Inflammatory macrophage treated with lipopolysaccharide for 4 hours (primary cell): ENCODE measurements at regions not wholly inside any gene's neighbourhood (a gene's known extent, or its start where the extent isn't known, plus 50 kb on each side); places are given as distances from the start of the nearest gene placed in this dataset.

Source experiments
- DNase-seq: peaks from one replicate; pipeline ENCODE4 v3.0.0-alpha.2; 2020

DNA sequence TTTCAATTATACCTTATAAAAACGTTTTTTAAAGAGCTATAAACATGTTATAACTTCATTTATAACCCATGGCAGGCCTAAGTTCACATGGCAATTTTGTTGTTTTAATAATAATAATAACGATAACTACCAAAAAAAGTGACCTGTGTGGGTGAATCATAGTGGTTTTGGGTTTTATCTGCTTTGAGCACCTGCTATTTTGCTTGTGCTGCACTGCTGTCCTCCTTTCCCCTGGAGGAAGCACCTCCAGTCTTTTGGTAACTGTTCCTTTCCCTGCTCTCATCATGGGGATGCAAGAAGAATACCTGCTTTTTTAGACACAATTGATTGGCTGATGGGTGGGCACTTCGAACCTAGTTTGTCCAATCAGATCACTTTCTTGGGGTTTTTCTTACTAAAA lies 388.0 kb upstream of the TBL1XR1 start:
- no peak for DNase-seq

DNA sequence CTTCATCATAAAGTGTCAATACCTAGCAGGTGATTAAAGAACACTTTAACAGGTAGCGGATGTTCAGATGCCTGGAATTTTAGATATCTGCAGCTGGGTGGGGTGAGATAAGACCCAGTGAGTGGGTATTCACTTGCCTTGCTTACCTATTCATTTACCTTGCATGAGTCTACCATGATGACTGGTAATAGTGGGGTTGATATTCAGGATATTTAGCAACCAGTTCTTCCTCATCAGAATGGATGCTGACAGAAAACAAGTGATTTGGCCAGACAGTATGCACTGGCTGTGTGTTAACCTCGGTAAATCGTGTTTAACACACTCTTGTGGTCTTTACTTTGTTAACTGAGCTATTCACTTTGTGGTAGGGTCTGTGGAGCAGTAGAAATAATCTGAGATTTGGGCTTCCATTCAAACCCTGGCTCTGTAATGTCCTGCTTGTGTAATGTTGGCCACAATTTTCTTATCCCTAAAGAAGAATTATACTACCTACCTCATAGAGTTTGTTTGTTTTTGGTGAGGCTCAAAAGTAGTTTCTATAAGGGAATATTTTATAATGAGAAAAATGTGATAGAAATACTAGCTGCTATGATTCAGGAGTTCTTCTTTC lies 391.9 kb upstream of the TBL1XR1 start:
- no peak for DNase-seq

DNA sequence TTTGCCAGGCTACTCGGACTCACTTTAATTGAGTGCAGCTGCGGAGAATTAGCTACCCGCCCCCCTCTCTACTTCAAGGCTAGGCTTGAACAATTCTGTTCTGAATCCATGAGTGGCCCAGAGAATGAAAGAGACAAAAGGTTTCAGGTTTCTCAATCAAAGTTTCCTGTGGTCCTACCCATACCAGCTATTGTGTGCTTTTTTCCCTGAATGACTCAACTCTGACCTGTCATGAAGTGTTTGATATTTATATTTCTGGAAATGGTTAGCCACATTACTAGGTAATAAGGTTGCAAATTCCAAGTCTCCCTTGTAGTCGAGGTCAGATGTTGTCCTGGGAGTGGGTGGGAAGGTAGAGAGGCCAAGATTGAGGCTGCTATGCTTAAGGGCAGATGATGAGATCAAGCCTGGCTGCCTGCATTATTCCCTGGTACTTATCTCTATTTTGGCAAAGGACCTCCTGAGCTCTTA lies 392.7 kb upstream of the TBL1XR1 start:
- peak; percentile 83 for DNase-seq

DNA sequence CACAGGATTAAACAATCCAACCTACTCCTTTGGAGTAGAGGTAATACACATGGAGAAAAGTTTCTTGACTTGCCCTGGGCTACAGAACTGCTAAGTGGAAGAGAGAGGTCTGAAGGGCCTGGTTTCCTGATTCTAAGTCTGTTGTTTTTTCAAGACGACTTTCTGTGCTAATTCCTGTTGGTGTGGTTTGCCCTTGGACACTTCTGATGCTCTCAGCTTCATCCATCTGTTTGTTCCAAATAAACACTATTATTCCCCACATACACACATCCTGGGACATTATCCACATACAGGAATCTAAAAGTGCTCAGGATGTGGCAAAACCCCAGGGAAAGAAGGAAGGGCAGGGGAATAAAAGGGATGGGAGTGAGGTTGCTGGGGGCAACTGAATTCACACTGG lies 393.5 kb upstream of the TBL1XR1 start:
- DNase-seq: no peak

DNA sequence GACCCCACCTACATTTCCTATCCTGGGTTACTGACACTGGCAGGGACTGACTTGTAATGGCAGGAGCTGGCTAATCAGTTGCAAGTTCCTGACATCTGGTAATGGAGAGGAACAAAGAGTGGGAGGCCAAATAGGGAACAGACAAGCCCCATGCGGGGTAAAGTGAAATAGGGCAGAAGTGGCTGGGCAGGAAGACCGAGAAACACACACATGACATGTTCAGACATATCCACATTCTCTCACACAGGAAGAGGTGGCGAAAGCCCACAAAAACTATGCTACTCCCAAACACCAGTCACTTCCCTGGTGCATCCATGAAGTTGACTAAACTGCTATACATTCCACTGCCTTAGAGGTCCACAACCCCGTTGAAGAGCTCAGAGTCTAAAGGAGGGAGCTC lies 394.1 kb upstream of the TBL1XR1 start:
- peak; percentile 97 for DNase-seq

DNA sequence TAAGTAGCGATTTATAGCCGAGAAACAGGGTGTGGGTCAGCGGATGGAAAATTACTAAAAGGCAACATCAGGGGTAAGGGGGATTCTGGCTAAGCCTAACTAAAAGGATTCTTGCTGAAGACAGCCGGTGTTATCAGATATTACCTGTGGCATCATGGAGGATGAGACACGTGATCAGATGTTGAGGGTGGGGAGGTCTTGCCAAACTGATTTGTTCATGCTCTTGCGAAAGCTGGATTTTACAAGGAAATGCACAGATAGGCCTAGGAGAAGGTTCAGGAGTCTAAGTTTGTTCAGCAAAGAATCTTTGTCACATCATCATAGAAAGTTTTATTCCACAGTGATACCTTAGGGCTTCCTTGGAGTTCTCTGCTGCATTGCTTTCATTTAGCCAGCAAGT lies 396.8 kb upstream of the TBL1XR1 start:
- DNase-seq: peak; percentile 58

DNA sequence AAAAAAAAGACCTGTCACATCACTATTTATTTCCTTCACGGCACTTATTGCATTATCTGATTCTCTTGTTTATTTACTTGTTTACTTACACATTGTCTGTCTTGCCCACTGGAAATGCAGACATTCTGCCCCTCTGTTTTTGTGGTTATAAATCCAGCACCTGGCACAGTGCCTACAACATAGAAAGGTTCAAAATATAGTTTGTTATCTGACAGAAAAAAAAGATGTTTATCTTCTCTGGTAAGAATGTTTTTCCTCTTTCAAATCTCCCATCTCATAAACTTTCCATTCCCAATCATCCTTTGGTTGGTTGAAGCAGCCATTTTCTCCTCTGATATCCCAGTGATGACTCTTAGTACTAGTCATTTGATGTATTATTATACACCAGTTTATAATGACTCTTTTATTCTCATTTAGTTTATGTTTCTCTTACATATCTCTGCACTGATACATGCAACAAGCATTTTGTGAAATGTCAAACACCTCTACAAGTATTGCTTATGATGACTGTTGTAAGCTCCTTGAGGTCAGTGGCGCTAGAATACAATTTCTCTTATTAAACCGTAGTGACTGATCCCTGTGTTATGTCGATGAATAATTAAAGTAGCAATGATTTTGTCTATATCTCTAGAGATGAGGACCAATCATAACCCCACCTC lies 398.4 kb upstream of the TBL1XR1 start:
- no peak for DNase-seq

DNA sequence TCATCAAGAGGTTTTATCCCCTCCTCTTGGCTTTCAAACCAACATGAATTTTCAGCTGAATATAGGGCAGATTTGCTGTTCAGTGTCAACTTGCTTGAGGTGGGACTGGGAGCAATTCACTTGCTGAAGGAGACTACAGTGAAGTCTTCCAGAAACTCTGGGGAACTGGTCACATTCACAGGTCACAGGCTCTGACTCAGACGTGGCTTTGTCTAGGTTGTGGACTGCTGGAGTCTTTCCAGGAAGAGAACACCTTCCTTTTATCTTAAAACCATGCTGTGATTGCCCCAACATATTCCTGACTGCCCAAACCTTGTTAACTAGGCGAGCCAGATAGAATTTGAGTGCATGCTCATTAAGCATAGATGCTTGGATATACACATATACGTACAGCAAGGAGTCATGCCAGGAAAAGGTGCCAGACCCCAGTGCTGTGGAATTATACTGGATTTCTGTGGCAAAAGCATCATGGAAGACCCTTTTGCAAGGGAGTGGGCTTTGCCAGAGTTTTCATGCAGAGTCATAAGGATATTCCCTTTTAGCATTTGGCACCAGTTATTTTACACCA lies 399.1 kb upstream of the TBL1XR1 start:
- no peak for DNase-seq

DNA sequence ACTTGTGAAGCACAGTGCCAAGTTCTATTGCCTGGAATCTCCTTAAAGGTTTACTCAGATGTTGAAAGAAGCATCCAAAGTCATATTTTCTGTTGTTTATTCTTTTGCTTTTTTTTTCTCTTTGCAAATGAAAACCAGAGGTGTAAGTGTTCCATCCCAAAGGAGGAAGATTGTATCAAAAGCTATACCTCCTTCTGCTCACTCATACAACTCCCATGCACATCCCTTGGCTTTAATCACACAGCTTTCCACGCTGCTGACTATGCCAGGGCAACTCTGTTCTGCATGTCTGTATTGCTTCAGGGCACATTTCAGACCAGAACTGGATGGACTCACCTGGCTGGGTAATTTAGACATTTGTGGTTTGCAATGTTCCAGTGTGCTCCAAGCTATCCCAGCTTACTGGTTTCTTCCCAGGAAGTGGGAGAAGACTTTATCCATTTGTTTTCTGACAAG lies 399.6 kb upstream of the TBL1XR1 start:
- no peak for DNase-seq

DNA sequence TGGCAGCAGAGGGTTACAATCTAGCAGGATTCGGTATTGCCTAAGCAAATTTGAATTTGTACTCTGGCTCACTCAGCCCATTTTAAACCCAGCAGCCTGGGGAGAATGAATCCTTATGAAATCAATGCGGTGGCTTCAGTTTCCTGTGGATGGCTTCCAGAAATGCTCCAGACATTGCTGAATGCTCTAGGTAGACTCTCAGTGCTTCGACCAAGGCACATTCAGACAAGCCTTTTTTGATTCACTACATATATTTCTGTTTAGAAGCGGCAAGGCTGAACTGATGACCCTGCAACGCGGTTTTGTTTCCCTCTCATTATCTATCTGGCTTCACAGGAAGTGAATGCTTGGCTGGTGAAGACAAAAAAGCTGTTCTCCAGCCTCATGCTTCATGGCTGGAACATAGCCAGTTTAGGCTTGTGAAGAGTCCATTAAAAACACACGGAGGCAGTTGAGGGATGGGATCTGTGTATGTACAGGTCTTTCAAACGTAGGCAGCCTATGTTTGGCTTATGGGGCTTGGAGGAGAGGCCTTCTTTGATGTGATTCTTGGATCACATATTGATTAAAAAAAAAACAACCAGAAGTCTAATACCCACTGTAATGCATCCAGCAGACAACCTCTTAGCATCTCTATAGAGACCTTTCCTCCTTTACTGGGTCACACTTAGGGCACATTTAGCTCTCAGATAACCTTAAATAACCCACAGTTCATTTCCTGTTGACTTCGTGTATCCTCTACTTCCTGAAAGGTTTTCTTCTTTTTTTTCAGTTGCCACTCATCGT lies 400.2 kb upstream of the TBL1XR1 start:
- DNase-seq: peak; percentile 53

DNA sequence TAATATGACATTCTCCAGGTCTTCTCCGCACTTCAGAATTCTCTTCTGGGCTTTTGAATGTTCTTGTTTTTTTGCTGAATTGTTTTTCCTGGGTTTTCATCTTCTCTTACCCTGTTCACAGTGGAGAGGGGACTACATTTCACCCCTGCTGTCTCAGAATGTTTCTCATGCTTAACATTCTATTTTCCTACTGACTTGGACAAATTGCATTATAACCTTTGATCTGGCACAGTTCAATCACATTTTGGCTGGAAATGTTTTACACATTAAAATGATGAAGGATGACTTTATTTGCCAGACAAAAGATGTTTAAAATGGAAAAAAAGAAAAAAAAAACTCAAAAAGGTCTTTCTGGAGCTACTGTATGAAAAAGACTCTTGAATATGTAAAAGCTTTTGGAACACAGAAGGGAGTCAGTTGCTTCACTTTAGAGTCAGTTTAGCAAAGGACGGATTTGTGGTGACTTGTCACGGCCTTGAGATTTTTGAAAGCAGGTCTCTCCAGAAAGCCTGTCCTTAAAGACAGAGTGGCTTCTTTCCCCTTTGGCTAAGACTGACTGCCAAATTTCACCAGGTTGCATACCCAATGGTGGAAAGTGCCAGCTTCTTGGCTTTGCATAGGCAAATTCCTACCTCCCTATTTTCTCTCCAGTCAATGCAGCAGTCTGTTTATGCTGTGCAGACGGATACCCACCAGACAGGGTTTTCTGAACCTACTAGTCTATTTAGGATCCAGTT lies 401.0 kb upstream of the TBL1XR1 start:
- DNase-seq: no peak

DNA sequence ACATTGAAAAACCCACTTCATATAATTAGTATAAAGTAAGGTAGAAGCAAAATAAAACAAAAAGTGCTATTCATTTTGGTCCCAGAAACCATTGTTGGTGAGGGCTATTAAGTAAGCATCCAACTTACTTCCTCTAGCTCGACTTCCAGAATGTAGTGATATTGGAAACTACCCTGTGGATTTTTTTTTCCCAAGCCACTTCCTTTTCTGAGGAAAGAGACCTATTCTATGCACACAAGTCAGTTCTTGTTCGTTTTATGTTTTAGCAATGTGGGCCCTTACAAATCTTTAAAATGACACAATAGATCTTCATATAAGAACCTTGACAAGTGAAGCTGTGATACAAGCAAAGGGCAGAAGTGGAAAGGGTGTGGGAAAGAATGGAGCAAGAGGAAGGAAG lies 402.0 kb upstream of the TBL1XR1 start:
- peak; percentile 97 for DNase-seq

DNA sequence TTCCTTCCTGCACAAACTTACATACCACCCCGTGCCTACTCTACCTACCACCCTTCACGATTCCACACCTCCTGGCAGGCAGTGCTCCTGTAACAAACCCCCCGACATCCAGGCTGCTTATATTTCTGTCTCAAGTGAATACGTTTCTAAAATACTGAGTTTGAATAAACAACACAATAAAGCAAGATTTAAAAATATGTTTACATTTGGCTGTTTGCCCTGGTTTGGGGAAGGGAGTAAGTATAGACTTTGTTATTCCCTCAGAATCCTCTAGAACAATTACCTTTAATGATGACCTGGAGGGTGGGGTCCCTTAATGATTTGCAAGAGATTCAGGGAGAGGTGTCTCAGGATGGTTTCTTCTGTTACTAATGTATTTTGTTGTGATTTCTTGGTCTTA lies 402.6 kb upstream of the TBL1XR1 start:
- no peak for DNase-seq

DNA sequence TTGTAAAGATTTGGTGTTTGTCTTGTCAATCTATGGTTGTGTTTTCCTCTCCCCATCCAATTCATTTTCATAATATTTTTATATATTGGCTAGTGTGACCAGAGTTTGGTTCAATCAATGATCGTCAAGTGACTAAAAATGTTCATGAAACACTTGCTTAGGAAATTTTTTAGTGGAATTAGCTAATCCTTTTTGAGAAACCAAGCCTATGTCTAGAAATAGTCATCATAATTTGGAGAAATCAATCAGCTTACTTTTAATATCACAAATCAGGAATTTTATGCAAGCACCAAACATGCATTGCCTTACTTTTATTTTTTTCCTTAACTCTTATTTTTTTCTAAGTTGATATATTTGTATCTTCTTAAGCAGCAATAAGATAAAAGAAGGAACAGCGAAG lies 403.1 kb upstream of the TBL1XR1 start:
- peak; percentile 77 for DNase-seq

DNA sequence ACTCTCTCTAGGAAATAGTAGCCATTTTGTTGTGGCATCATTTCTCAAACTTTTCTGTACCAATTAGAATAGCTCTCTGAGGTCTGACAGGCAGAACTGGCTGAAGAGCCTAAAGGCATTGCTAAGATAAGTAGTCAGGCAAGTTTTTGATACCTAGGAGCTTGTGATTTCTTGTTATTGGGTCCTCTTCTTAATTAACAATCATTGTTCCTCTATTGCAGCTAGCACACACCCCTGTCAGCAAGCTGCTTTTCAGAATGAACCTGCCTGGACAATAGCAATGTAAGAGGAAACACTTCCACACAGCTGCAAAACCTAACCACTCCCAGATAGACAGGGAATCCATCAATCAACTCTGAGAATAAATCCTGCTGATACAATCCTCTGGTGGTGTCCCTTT lies 403.9 kb upstream of the TBL1XR1 start:
- DNase-seq: no peak

DNA sequence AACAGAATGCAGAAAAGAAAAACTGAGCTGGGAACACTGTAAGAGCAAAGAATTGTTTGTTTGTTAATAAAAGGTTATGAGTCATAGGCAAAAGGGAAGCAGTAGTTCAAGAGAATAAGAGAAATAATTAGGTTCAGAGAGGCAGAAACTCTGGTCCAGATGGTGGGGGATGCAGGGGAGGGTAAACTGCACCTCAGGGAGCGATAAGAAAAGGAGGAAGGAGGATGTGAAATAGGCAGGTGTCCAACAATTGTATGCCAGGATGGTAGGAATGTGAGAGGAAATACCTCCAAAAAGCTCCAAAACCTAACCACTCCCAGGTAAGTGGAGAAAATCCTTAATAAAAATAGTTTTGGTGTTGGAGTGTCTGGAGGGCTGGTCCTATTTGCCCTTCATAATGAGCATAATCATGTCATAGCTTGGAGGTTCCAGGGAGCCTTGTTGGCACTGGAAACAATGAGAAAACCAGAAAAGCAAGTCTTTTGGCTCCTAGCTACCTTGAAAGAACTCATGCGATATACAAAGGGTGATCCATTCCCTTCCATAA lies 405.4 kb upstream of the TBL1XR1 start:
- DNase-seq: peak; percentile 63

DNA sequence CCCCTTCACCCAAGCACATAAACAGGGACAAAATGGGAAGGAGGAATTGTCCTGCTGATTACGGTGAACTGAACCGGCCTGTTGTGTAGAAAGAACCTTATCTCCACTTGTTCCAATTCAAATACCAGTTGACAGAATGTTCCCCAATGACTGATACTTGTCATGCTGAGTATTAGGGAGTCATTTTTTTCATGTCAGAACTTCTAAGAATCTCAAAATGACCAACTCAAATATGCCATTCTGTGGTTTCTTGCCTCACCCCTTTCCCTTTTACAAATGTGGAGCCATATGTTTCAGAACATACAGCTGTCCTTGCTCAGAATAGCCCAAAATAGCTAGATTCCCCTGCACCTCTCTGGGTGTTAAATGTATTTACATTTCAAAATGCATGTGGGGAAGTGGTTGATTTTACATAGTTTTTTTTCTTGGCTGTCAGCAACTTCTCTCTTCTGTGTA lies 405.9 kb upstream of the TBL1XR1 start:
- DNase-seq: peak; percentile 70

DNA sequence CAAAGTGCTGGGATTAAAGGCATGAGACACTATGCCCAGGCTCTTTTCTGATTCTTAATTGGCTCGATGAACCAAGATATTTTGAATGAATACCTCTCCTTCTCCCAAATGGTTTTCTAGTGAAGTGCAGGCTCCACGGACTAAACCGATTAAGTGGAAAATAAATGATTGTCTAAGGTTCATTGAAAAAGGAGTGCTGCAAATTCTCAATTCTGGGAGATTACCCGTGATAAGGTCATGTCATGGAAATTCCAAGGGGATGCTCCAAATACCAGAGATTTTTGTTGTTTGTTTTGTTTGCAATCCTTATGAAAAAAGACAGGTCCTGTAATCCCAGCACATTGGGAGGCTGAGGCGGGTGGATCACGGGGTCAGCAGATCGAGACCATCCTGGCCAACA lies 406.9 kb upstream of the TBL1XR1 start:
- DNase-seq: no peak

DNA sequence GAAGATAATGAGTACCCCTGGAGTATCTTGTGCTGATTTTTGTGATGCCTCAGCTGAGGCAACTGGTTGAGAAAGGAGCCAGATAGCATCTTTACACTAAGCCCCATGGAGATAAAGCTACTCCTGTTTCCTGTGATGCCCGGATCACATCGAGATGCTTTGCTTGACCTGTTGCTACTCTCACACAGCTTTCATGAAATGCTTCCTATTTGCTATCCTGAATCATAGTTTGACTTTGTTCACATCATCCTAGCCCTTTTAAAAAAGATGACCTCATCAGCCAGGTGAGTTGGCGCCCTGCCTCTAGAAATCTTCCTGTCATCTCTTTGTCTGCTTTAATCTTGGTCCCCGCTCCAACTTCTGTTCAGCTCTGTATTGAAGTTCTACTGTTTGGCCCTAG lies 409.6 kb upstream of the TBL1XR1 start:
- no peak for DNase-seq

DNA sequence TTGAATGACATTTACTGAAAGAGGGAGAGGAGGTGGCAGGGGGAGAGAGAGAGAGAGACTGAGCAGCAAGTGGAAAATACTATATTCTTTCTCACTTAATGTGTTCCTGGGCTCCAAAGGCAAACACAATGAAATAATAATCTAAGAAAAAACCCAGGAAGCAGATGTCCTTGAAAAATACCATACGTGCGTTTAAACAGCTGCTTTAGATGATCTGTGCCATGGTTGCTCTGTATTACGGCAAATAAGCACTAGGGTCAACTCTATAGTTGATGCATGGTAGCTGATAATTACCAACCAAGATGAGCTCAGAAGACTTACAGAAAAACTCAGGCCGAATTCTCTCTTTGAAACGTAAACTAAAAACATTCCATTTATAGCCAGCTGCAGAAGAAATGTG lies 410.3 kb upstream of the TBL1XR1 start:
- DNase-seq: no peak

DNA sequence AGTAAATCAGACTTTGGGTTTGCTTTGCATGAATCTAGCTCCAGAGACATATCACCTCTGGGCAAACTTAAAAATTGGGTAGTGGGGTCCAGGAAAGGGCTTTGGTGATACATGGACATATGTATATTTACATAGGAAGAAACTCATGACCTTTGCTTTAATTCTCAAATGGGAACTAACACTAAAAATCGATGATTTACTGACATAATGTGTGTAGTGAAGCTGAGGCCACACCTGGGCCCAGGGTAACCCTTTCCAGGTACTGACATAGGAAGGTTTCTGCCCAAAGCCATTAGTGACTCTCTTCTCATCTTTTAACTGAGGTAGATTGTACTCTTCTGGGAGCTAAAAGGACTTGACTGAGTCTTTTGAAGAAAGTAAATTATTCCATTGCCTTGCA lies 411.2 kb upstream of the TBL1XR1 start:
- DNase-seq: no peak

DNA sequence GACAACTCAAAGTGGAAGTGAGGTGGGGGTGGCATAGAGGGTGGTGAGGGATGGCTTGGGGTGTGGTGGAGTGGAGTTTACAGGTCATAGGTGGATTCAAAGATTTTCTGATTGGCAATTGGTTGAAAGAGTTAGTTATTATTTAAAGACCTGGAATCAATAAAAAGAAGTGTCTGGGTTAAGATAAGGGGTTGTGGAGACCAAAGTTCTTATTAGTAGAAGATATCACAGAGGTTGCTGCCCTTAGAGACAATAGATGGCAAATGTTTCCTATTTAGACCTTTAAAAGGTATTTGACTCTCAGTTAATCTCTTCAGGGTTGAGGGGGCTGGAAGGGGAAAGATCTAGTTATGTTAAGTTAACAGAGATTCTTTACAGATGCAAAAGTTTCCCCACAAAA lies 412.3 kb upstream of the TBL1XR1 start:
- no peak for DNase-seq

DNA sequence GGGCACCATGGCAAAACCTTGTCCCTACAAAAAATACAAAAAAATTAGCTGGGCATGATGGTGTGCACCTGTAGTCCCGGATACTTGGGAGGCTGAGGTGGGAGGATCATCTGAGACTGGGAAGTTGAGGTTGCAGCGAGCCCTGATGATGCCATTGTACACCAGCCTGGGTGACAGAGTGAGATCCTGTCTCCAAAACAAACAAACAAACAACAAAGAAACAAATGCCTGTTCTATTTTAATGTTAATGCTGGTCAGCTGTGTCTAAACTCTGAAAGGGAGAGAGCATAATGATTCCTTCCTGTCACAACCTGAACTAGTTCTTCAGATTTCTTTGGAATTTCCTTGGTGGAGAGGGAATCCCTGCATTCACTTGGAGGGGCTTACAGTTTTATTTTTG lies 413.0 kb upstream of the TBL1XR1 start:
- no peak for DNase-seq
